ENCODE measurements at regions not wholly inside any gene's neighbourhood (a gene's known extent, or its start where the extent isn't known, plus 50 kb on each side); places are given as distances from the start of the nearest gene placed in this dataset.

DNA sequence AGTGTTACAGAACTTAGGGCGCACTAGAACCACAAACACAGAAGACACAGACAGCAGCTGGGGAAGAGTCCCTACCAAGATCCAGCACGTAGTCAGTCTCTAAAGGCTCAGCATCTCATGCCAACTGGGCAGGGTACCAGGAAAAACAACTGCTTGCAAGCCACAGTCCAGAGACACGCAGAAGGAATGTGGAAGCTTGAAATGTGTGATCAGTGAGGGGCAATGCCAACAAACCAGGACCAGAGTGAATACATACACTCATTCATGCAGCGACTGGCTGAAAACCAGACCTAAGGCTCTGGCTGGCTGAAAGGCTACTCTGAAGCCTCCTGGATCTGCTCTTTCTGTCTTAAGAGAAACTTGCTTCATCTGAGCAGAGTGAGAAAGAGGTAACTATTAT is 1484.8 kb downstream of the EFNB2 start:
- TF ChIP-seq CTCF (IDR thresholded peaks at IDR 0.05; ENCODE audit: borderline replicate concordance, extremely low read depth, low read length, poor library complexity, severe bottlenecking) (no peak), EZH2 (IDR thresholded peaks at IDR 0.05; ENCODE audit: borderline replicate concordance, low read depth, low read length, severe bottlenecking) (no peak)
